ENCODE measurements at regions not wholly inside any gene's neighbourhood (a gene's known extent, or its start where the extent isn't known, plus 50 kb on each side); places are given as distances from the start of the nearest gene placed in this dataset.

- Histone ChIP-seq H3K4me1 (no peaks in the 10 kb centered on the region), H3K36me3 (no peaks in the 10 kb centered on the region), H3K4me3 (ENCODE audit: low read depth, low read length) (no peak overlapping the region), H3K27me3 (no peaks in the 10 kb centered on the region), H3K9me3 (no peaks in the 10 kb centered on the region)
- no peak for TF ChIP-seq CTCF (IDR thresholded peaks at IDR 0.05; ENCODE audit: low read depth, low read length)
- DNase-seq: no peak
These were observed 239.7 kb downstream of the RPLP1 start for GRCh38 chr15:69692342-69692741.

GRCh38 chr15:69693059-69693458, 240.4 kb downstream of the RPLP1 start:
- Histone ChIP-seq H3K27me3 (no peaks in the 10 kb centered on the region), H3K9me3 (no peaks in the 10 kb centered on the region), H3K4me3 (ENCODE audit: low read depth, low read length) (no peak overlapping the region), H3K36me3 (no peaks in the 10 kb centered on the region), H3K4me1 (no peaks in the 10 kb centered on the region)
- TF ChIP-seq CTCF (IDR thresholded peaks at IDR 0.05; ENCODE audit: low read depth, low read length): no peak
- no peak for DNase-seq

GRCh38 chr15:69696946-69697345, 244.3 kb downstream of the RPLP1 start:
- no peak for DNase-seq
- no peak for TF ChIP-seq CTCF (IDR thresholded peaks at IDR 0.05; ENCODE audit: low read depth, low read length)
- Histone ChIP-seq H3K27me3 (no peaks in the 10 kb centered on the region), H3K4me1 (no peaks in the 10 kb centered on the region), H3K36me3 (no peaks in the 10 kb centered on the region), H3K9me3 (no peaks in the 10 kb centered on the region), H3K4me3 (ENCODE audit: low read depth, low read length) (no peak overlapping the region)

GRCh38 chr15:69697916-69698315, 245.3 kb downstream of the RPLP1 start:
- Histone ChIP-seq H3K4me3 (ENCODE audit: low read depth, low read length) (no peak overlapping the region), H3K36me3 (no peaks in the 10 kb centered on the region), H3K9me3 (no peaks in the 10 kb centered on the region), H3K4me1 (no peaks in the 10 kb centered on the region), H3K27me3 (no peaks in the 10 kb centered on the region)
- no peak for TF ChIP-seq CTCF (IDR thresholded peaks at IDR 0.05; ENCODE audit: low read depth, low read length)
- peak; percentile 21 for DNase-seq

- Histone ChIP-seq H3K4me3 (ENCODE audit: low read depth, low read length) (no peak overlapping the region), H3K36me3 (no peaks in the 10 kb centered on the region), H3K27me3 (no peaks in the 10 kb centered on the region), H3K4me1 (no peaks in the 10 kb centered on the region), H3K9me3 (no peaks in the 10 kb centered on the region)
- no peak for DNase-seq
- TF ChIP-seq CTCF (IDR thresholded peaks at IDR 0.05; ENCODE audit: low read depth, low read length): no peak
These were observed 246.5 kb downstream of the RPLP1 start for GRCh38 chr15:69699096-69699495.

GRCh38 chr15:69700380-69700779, 247.8 kb downstream of the RPLP1 start:
- no peak for DNase-seq
- Histone ChIP-seq H3K36me3 (no peaks in the 10 kb centered on the region), H3K4me3 (ENCODE audit: low read depth, low read length) (no peak overlapping the region), H3K9me3 (no peaks in the 10 kb centered on the region), H3K4me1 (no peaks in the 10 kb centered on the region), H3K27me3 (no peaks in the 10 kb centered on the region)
- TF ChIP-seq CTCF (IDR thresholded peaks at IDR 0.05; ENCODE audit: low read depth, low read length): no peak

Measured in BE2C (cell line).